ENCODE measurements at regions not wholly inside any gene's neighbourhood (a gene's known extent, or its start where the extent isn't known, plus 50 kb on each side); places are given as distances from the start of the nearest gene placed in this dataset.

GRCh38 chr20:40343390-40343789 is 345.6 kb downstream of the MAFB start:
- CTCF ChIA-PET = no interaction called here
- Histone ChIP-seq H3K27me3 (replicated peaks in 2 of 5; ENCODE audit: control insufficient read depth in 4 of 5, insufficient read depth in 5 of 5, low read length in 4 of 5) (peaks cover 0 to 4% (median 0%) of the 10 kb centered on the region in 5 experiments), H3K27ac (ENCODE audit: insufficient read depth in 1 of 2, low read depth in 1 of 2, low read length in 2 of 2, poor library complexity in 1 of 2, severe bottlenecking in 2 of 2) (no peak overlapping the region), H3K9me3 (ENCODE audit: control extremely low read depth in 1 of 5, control insufficient read depth in 4 of 5, insufficient read depth in 2 of 5, low read depth in 1 of 5, low read length in 4 of 5) (peaks cover 0 to 19% (median 6%) of the 10 kb centered on the region in 5 experiments), H3K36me3 (ENCODE audit: control insufficient read depth in 4 of 4, insufficient read depth in 4 of 4, low read length in 3 of 4) (no peaks in the 10 kb centered on the region), H3K4me1 (ENCODE audit: control extremely low read depth in 1 of 4, control insufficient read depth in 4 of 4, insufficient read depth in 4 of 4, low read length in 3 of 4) (no peaks in the 10 kb centered on the region), H3K4me3 (ENCODE audit: control insufficient read depth in 1 of 7, extremely low read depth in 1 of 7, insufficient read depth in 4 of 7, low read depth in 2 of 7, low read length in 6 of 7) (no peak overlapping the region)
- DNase-seq = no peak
- POLR2A ChIA-PET = no interaction called here

- Histone ChIP-seq H3K27me3 (replicated peaks in 2 of 5; ENCODE audit: control insufficient read depth in 4 of 5, insufficient read depth in 5 of 5, low read length in 4 of 5) (peaks cover 0 to 5% (median 0%) of the 10 kb centered on the region in 5 experiments), H3K27ac (ENCODE audit: insufficient read depth in 1 of 2, low read depth in 1 of 2, low read length in 2 of 2, poor library complexity in 1 of 2, severe bottlenecking in 2 of 2) (no peak overlapping the region), H3K9me3 (ENCODE audit: control extremely low read depth in 1 of 5, control insufficient read depth in 4 of 5, insufficient read depth in 2 of 5, low read depth in 1 of 5, low read length in 4 of 5) (peaks cover 0 to 19% (median 6%) of the 10 kb centered on the region in 5 experiments), H3K4me3 (ENCODE audit: control insufficient read depth in 1 of 7, extremely low read depth in 1 of 7, insufficient read depth in 4 of 7, low read depth in 2 of 7, low read length in 6 of 7) (no peak overlapping the region), H3K36me3 (ENCODE audit: control insufficient read depth in 4 of 4, insufficient read depth in 4 of 4, low read length in 3 of 4) (no peaks in the 10 kb centered on the region), H3K4me1 (ENCODE audit: control extremely low read depth in 1 of 4, control insufficient read depth in 4 of 4, insufficient read depth in 4 of 4, low read length in 3 of 4) (no peaks in the 10 kb centered on the region)
- ChIA-PET CTCF (no interaction called here), POLR2A (no interaction called here)
- no peak for DNase-seq
Observed at GRCh38 chr20:40341561-40341960, 347.5 kb downstream of the MAFB start.

- Histone ChIP-seq H3K4me3 (ENCODE audit: control insufficient read depth in 1 of 7, extremely low read depth in 1 of 7, insufficient read depth in 4 of 7, low read depth in 2 of 7, low read length in 6 of 7) (no peak overlapping the region), H3K27me3 (replicated peaks in 2 of 5; ENCODE audit: control insufficient read depth in 4 of 5, insufficient read depth in 5 of 5, low read length in 4 of 5) (peaks cover 0 to 8% (median 0%) of the 10 kb centered on the region in 5 experiments), H3K4me1 (ENCODE audit: control extremely low read depth in 1 of 4, control insufficient read depth in 4 of 4, insufficient read depth in 4 of 4, low read length in 3 of 4) (no peaks in the 10 kb centered on the region), H3K9me3 (ENCODE audit: control extremely low read depth in 1 of 5, control insufficient read depth in 4 of 5, insufficient read depth in 2 of 5, low read depth in 1 of 5, low read length in 4 of 5) (peaks cover 0 to 11% (median 3%) of the 10 kb centered on the region in 5 experiments), H3K27ac (ENCODE audit: insufficient read depth in 1 of 2, low read depth in 1 of 2, low read length in 2 of 2, poor library complexity in 1 of 2, severe bottlenecking in 2 of 2) (no peak overlapping the region), H3K36me3 (ENCODE audit: control insufficient read depth in 4 of 4, insufficient read depth in 4 of 4, low read length in 3 of 4) (no peaks in the 10 kb centered on the region)
- DNase-seq = peak in 2 of 3 donors; percentile 19 to 22
- CTCF ChIA-PET = no interaction called here
- POLR2A ChIA-PET = no interaction called here
- WGBS (ENCODE audit: insufficient coverage) = 100% methylated on average over 2 of the region's 2 CpGs
Observed at GRCh38 chr20:40339661-40340449, 349.2 kb downstream of the MAFB start.

GRCh38 chr20:40336533-40336932 is 352.5 kb downstream of the MAFB start:
- no peak for DNase-seq
- Histone ChIP-seq H3K4me1 (ENCODE audit: control extremely low read depth in 1 of 4, control insufficient read depth in 4 of 4, insufficient read depth in 4 of 4, low read length in 3 of 4) (no peaks in the 10 kb centered on the region), H3K36me3 (ENCODE audit: control insufficient read depth in 4 of 4, insufficient read depth in 4 of 4, low read length in 3 of 4) (no peaks in the 10 kb centered on the region), H3K27ac (ENCODE audit: insufficient read depth in 1 of 2, low read depth in 1 of 2, low read length in 2 of 2, poor library complexity in 1 of 2, severe bottlenecking in 2 of 2) (no peak overlapping the region), H3K27me3 (replicated peaks in 2 of 5; ENCODE audit: control insufficient read depth in 4 of 5, insufficient read depth in 5 of 5, low read length in 4 of 5) (peaks cover 0 to 11% (median 0%) of the 10 kb centered on the region in 5 experiments), H3K9me3 (ENCODE audit: control extremely low read depth in 1 of 5, control insufficient read depth in 4 of 5, insufficient read depth in 2 of 5, low read depth in 1 of 5, low read length in 4 of 5) (no peaks in the 10 kb centered on the region), H3K4me3 (ENCODE audit: control insufficient read depth in 1 of 7, extremely low read depth in 1 of 7, insufficient read depth in 4 of 7, low read depth in 2 of 7, low read length in 6 of 7) (no peak overlapping the region)
- ChIA-PET POLR2A (no interaction called here), CTCF (no interaction called here)
- 100% methylated on average over 1 of the region's 1 CpG for WGBS (ENCODE audit: insufficient coverage)

DNA sequence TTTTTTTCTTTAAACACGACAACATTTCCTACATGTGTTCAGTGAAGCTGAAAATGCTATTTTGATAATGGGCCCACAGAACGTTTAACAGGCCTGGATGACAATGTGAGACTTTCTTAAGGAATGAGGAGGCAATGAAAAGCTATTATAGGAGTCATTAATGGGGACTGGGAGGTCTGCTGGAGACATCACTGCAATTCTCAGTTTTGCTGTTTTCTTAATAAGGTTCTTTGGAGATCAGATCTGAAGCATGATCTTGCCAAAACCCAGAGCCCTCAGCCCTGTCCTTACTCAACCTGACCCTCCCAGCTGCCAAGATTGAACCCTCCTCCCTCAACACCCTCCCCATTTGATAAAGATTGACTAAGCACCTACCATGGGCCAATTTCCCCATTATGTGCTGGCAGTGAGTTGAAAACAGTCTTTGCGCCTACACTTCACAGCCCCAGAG is 353.1 kb downstream of the MAFB start:
- 88% methylated on average over 2 of the region's 3 CpGs for WGBS (ENCODE audit: insufficient coverage)
- Histone ChIP-seq H3K36me3 (ENCODE audit: control insufficient read depth in 4 of 4, insufficient read depth in 4 of 4, low read length in 3 of 4) (no peaks in the 10 kb centered on the region), H3K9me3 (ENCODE audit: control extremely low read depth in 1 of 5, control insufficient read depth in 4 of 5, insufficient read depth in 2 of 5, low read depth in 1 of 5, low read length in 4 of 5) (no peaks in the 10 kb centered on the region), H3K27ac (ENCODE audit: insufficient read depth in 1 of 2, low read depth in 1 of 2, low read length in 2 of 2, poor library complexity in 1 of 2, severe bottlenecking in 2 of 2) (no peak overlapping the region), H3K27me3 (replicated peaks in 2 of 5; ENCODE audit: control insufficient read depth in 4 of 5, insufficient read depth in 5 of 5, low read length in 4 of 5) (peaks cover 0 to 11% (median 0%) of the 10 kb centered on the region in 5 experiments), H3K4me1 (ENCODE audit: control extremely low read depth in 1 of 4, control insufficient read depth in 4 of 4, insufficient read depth in 4 of 4, low read length in 3 of 4) (no peaks in the 10 kb centered on the region), H3K4me3 (ENCODE audit: control insufficient read depth in 1 of 7, extremely low read depth in 1 of 7, insufficient read depth in 4 of 7, low read depth in 2 of 7, low read length in 6 of 7) (no peak overlapping the region)
- POLR2A ChIA-PET = no interaction called here
- no peak for DNase-seq
- CTCF ChIA-PET = no interaction called here

DNA sequence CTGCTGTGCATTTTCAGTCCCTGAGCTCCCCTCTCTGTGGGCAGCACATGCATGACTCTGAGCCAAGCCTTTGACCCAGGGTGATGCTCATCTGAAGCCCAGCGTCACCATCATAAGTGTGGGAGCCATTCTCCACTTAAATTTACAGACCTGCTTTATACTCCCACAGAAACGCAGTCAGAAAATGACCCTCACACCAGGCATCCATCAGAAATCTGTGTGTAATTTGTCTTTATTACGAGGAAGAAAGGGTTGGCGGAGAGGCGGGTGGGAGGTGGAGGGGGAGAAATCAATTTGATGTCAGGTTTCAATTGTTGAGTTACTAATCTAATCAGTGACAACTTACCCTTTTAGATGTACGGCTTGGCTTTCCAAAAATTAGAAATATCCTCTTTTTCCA is 353.6 kb downstream of the MAFB start:
- Histone ChIP-seq H3K36me3 (ENCODE audit: control insufficient read depth in 4 of 4, insufficient read depth in 4 of 4, low read length in 3 of 4) (no peaks in the 10 kb centered on the region), H3K27me3 (replicated peaks in 2 of 5; ENCODE audit: control insufficient read depth in 4 of 5, insufficient read depth in 5 of 5, low read length in 4 of 5) (peaks cover 0 to 11% (median 0%) of the 10 kb centered on the region in 5 experiments), H3K9me3 (ENCODE audit: control extremely low read depth in 1 of 5, control insufficient read depth in 4 of 5, insufficient read depth in 2 of 5, low read depth in 1 of 5, low read length in 4 of 5) (no peaks in the 10 kb centered on the region), H3K4me1 (ENCODE audit: control extremely low read depth in 1 of 4, control insufficient read depth in 4 of 4, insufficient read depth in 4 of 4, low read length in 3 of 4) (no peaks in the 10 kb centered on the region), H3K4me3 (ENCODE audit: control insufficient read depth in 1 of 7, extremely low read depth in 1 of 7, insufficient read depth in 4 of 7, low read depth in 2 of 7, low read length in 6 of 7) (no peak overlapping the region), H3K27ac (ENCODE audit: insufficient read depth in 1 of 2, low read depth in 1 of 2, low read length in 2 of 2, poor library complexity in 1 of 2, severe bottlenecking in 2 of 2) (no peak overlapping the region)
- 100% methylated on average over 2 of the region's 6 CpGs for WGBS (ENCODE audit: insufficient coverage)
- POLR2A ChIA-PET = no interaction called here
- CTCF ChIA-PET = no interaction called here
- no peak for DNase-seq

- DNase-seq = no peak
- WGBS (ENCODE audit: insufficient coverage) = 86% methylated on average over 1 of the region's 2 CpGs
- CTCF ChIA-PET = no interaction called here
Observed at GRCh38 chr20:40333591-40333990, 355.4 kb downstream of the MAFB start.

More at GRCh38 chr20:40333591-40333990, 355.4 kb downstream of the MAFB start:
- Histone ChIP-seq H3K27ac (ENCODE audit: insufficient read depth in 1 of 2, low read depth in 1 of 2, low read length in 2 of 2, poor library complexity in 1 of 2, severe bottlenecking in 2 of 2) (no peak overlapping the region), H3K4me3 (ENCODE audit: control insufficient read depth in 1 of 7, extremely low read depth in 1 of 7, insufficient read depth in 4 of 7, low read depth in 2 of 7, low read length in 6 of 7) (no peak overlapping the region), H3K4me1 (ENCODE audit: control extremely low read depth in 1 of 4, control insufficient read depth in 4 of 4, insufficient read depth in 4 of 4, low read length in 3 of 4) (no peaks in the 10 kb centered on the region), H3K9me3 (ENCODE audit: control extremely low read depth in 1 of 5, control insufficient read depth in 4 of 5, insufficient read depth in 2 of 5, low read depth in 1 of 5, low read length in 4 of 5) (no peaks in the 10 kb centered on the region), H3K36me3 (ENCODE audit: control insufficient read depth in 4 of 4, insufficient read depth in 4 of 4, low read length in 3 of 4) (no peaks in the 10 kb centered on the region), H3K27me3 (replicated peaks in 2 of 5; ENCODE audit: control insufficient read depth in 4 of 5, insufficient read depth in 5 of 5, low read length in 4 of 5) (peaks cover 0 to 8% (median 0%) of the 10 kb centered on the region in 5 experiments)
- POLR2A ChIA-PET = no interaction called here

All from common myeloid progenitor, CD34-positive (primary cell).